ENCODE measurements at regions not wholly inside any gene's neighbourhood (a gene's known extent, or its start where the extent isn't known, plus 50 kb on each side); places are given as distances from the start of the nearest gene placed in this dataset.
A peak's percentile ranks its signal among the peaks of the same experiment; 100 is the strongest.

DNA sequence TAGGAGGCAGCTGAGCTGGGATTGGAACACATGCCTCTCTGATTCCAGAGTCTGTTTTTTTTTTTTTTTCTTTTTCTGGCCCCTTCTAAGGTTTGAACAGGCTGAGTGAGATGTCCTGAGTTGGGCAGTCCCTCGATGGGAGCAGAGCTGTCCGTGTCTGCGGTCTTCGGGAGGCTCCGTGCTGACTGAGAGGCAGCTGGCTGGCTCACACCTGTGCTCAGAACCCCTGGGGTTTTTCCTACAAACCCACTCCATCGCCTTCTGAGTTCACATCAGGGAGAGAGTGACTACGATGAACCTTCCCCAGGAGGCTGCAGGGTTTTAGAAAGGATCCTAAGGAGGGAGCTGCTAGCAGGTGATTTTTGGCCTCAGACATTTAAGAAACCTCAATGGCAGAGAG is 92.5 kb downstream of the IRF8 start:
- Histone ChIP-seq H3K27me3 (replicated peaks; ENCODE audit: control insufficient read depth, insufficient read depth, low read length) (no peaks in the 10 kb centered on the region), H3K36me3 (ENCODE audit: control insufficient read depth, insufficient read depth, low read length) (no peaks in the 10 kb centered on the region), H3K4me3 (replicated peaks; ENCODE audit: low read depth, low read length) (no peak overlapping the region)
- TF ChIP-seq, protein P1, sequence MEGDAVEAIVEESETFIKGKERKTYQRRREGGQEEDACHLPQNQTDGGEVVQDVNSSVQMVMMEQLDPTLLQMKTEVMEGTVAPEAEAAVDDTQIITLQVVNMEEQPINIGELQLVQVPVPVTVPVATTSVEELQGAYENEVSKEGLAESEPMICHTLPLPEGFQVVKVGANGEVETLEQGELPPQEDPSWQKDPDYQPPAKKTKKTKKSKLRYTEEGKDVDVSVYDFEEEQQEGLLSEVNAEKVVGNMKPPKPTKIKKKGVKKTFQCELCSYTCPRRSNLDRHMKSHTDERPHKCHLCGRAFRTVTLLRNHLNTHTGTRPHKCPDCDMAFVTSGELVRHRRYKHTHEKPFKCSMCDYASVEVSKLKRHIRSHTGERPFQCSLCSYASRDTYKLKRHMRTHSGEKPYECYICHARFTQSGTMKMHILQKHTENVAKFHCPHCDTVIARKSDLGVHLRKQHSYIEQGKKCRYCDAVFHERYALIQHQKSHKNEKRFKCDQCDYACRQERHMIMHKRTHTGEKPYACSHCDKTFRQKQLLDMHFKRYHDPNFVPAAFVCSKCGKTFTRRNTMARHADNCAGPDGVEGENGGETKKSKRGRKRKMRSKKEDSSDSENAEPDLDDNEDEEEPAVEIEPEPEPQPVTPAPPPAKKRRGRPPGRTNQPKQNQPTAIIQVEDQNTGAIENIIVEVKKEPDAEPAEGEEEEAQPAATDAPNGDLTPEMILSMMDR (IDR thresholded peaks at IDR 0.05; ENCODE audit: insufficient read depth, low read length, poor library complexity, severe bottlenecking), result no peak
- DNase-seq (ENCODE audit: extremely low read depth, insufficient read length), result no peak

DNA sequence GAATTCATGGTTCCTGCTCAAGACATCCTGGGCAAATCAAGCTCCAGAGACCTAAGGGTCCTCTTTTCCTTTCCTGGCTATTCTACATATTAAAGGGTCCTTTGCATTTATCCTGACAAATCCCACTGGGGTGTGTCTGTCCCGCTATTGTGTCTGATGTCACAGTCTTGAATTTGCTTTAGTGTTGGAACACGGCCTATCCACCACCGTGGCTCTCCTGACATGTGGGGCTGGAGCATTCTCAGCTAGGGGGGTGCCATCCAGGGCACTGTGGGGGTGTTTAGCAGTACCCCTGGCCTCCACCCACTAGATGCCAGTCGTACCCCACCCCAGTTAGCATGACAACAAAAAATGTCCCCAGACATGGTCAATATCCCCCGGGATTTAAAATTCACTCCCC is 92.9 kb downstream of the IRF8 start:
- Histone ChIP-seq H3K27me3 (replicated peaks; ENCODE audit: control insufficient read depth, insufficient read depth, low read length) (no peaks in the 10 kb centered on the region), H3K4me3 (replicated peaks; ENCODE audit: low read depth, low read length) (no peak overlapping the region), H3K36me3 (ENCODE audit: control insufficient read depth, insufficient read depth, low read length) (no peaks in the 10 kb centered on the region)
- DNase-seq (ENCODE audit: extremely low read depth, insufficient read length), result no peak
- TF ChIP-seq, protein P1 (IDR thresholded peaks at IDR 0.05; ENCODE audit: insufficient read depth, low read length, poor library complexity, severe bottlenecking), result no peak

DNA sequence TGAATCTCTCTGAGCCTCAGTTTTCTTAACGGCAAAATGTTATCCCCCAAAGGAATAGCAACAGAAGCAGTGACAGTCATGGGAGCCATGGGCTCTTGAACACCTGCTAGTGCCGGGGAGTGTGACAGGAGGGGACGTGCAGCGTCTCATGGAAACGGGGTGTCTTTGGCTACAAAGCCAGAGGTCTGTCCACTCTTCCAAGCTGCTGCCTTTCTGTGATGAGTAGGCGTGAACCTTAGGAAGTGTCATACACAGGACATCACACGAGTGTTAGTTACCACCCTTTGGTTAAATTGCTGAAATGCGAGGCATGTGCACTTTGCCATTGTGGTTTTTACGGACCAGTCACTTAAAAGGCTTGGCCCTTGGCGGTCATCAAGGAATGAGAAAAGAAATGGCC is 93.4 kb downstream of the IRF8 start:
- Histone ChIP-seq H3K4me3 (replicated peaks; ENCODE audit: low read depth, low read length) (no peak overlapping the region), H3K27me3 (replicated peaks; ENCODE audit: control insufficient read depth, insufficient read depth, low read length) (no peaks in the 10 kb centered on the region), H3K36me3 (ENCODE audit: control insufficient read depth, insufficient read depth, low read length) (no peaks in the 10 kb centered on the region)
- TF ChIP-seq, protein P1 (IDR thresholded peaks at IDR 0.05; ENCODE audit: insufficient read depth, low read length, poor library complexity, severe bottlenecking), result no peak
- DNase-seq (ENCODE audit: extremely low read depth, insufficient read length), result no peak

DNA sequence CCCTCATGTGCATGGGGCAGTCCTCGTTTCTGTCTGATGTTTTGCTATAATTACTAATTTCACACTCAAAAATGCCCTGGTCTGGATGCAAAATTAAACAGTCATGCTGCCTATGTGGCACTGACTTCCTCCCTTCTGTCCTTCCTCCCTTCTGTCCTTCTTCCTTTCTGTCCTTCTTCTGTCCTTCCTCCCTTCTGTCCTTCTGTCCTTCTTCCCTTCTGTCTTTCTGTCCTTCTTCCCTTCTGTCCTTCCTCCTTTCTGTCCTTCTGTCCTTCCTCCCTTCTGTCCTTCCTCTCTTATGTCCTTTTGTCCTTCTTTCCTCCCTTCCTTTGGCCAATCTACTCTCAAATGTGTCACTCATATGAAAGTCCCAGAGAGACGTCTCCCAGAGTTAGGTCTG is 93.8 kb downstream of the IRF8 start:
- no peaks in the 10 kb centered on the region for H3K36me3 ChIP-seq (ENCODE audit: control insufficient read depth, insufficient read depth, low read length)
- TF ChIP-seq, protein P1 (IDR thresholded peaks at IDR 0.05; ENCODE audit: insufficient read depth, low read length, poor library complexity, severe bottlenecking), result no peak
- H3K27me3 ChIP-seq (replicated peaks; ENCODE audit: control insufficient read depth, insufficient read depth, low read length), result no peaks in the 10 kb centered on the region
- no peak for DNase-seq (ENCODE audit: extremely low read depth, insufficient read length)
- H3K4me3 ChIP-seq (replicated peaks; ENCODE audit: low read depth, low read length), result no peak overlapping the region

DNA sequence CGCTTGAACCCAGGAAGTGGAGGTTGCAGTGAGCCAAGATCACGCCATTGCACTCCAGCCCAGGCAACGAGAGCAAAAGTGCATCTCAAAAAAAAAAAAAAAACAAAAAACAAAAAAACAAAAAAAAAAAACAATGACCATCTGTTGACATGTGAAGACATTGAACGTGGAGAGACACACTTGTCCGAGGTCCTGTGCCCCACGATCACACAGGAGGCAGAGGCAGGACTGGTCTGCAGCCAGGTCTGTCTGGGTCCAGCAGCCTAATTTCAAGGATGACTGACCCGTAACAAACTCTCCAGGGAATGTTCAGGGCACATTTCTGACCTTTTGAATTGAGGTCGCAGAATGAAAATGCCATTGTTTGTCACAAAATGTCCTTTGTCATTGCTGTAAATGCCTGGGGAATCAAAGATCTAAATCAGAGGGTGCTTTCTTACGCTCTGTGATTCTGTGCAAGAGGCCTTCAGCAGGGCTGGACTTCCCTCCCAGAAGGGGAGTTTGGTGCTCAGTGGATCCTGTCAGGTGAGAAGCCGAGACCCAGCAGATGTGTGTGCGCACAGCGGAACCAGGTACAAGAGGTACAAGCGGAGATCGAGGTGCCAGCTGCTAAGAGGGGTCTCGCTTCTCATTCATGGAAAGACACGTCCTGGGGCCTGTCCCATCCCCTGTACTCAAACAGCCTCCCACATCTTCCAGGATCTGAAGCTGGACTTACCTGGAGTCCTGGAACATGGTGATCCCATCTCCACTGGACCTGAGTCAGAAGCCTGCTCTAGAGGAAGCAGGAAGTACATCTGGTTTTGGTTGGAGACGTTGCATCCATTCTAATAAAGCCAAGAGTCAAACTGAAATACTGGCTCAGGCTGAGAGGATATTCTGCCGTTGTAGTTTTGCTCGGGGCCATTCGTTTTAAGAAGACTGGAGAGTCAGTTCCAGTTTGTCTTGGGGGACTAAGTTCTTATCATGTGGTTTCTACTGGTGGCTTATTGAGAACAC is 95.8 kb downstream of the IRF8 start:
- TF ChIP-seq, protein P1 (IDR thresholded peaks at IDR 0.05; ENCODE audit: insufficient read depth, low read length, poor library complexity, severe bottlenecking), result no peak
- Histone ChIP-seq H3K36me3 (ENCODE audit: control insufficient read depth, insufficient read depth, low read length) (no peaks in the 10 kb centered on the region), H3K27me3 (replicated peaks; ENCODE audit: control insufficient read depth, insufficient read depth, low read length) (no peaks in the 10 kb centered on the region), H3K4me3 (replicated peaks; ENCODE audit: low read depth, low read length) (peak overlapping the region; percentile 46)
- DNase-seq (ENCODE audit: extremely low read depth, insufficient read length), result peak; percentile 63

Measured in GM06990 (cell line).